ENCODE measurements at regions not wholly inside any gene's neighbourhood (a gene's known extent, or its start where the extent isn't known, plus 50 kb on each side); places are given as distances from the start of the nearest gene placed in this dataset.
"Not testable (repeated sequence)": the region's sequence is repeated elsewhere in the genome, so short reads cannot be mapped to it uniquely, and the experiment has no call there.

GRCh38 chr1:56120021-56120420, 459.3 kb downstream of the PLPP3 start:
- Histone ChIP-seq H3K4me3 (no peak overlapping the region), H3K36me3 (no peaks in the 10 kb centered on the region)
- intact Hi-C loops (cut with DNase I) = no loop called here

GRCh38 chr1:56118676-56119075, 460.7 kb downstream of the PLPP3 start:
- 94 to 98% (median 96%) methylated on average over 4 of the region's 4 CpGs for WGBS, 3 donors
- H3K27me3 ChIP-seq; H3K4me1 ChIP-seq (ENCODE audit: insufficient read depth); H3K27ac ChIP-seq; H3K4me3 ChIP-seq; H3K36me3 ChIP-seq; H3K9me3 ChIP-seq; intact Hi-C loops (cut with DNase I); DNase-seq: not testable (repeated sequence)

More at GRCh38 chr1:56120021-56120420, 459.3 kb downstream of the PLPP3 start:
- WGBS, 3 donors = 75 to 80% (median 77%) methylated on average over 2 of the region's 2 CpGs
- no peak for DNase-seq
- H3K27ac ChIP-seq = no peak overlapping the region
- no peaks in the 10 kb centered on the region for H3K4me1 ChIP-seq (ENCODE audit: insufficient read depth)
- no peaks in the 10 kb centered on the region for H3K9me3 ChIP-seq
- H3K27me3 ChIP-seq = no peaks in the 10 kb centered on the region
- TF ChIP-seq EP300 (IDR thresholded peaks at IDR 0.05) (no peak), CTCF (IDR thresholded peaks at IDR 0.05) (no peak), POLR2A (IDR thresholded peaks at IDR 0.05) (no peak)

- no peaks in the 10 kb centered on the region for H3K27me3 ChIP-seq
- no peak overlapping the region for H3K4me3 ChIP-seq
- WGBS, 3 donors = 94% methylated on average over 3 of the region's 3 CpGs
- DNase-seq = no peak
- TF ChIP-seq POLR2A (IDR thresholded peaks at IDR 0.05) = no peak
- TF ChIP-seq CTCF (IDR thresholded peaks at IDR 0.05) = no peak
- TF ChIP-seq EP300 (IDR thresholded peaks at IDR 0.05) = no peak
- H3K36me3 ChIP-seq = no peaks in the 10 kb centered on the region
- no peaks in the 10 kb centered on the region for H3K4me1 ChIP-seq (ENCODE audit: insufficient read depth)
- H3K27ac ChIP-seq = no peak overlapping the region
- H3K9me3 ChIP-seq = no peaks in the 10 kb centered on the region
- intact Hi-C loops (cut with DNase I) = no loop called here
These were observed 463.7 kb downstream of the PLPP3 start for GRCh38 chr1:56115701-56116100.

- no peaks in the 10 kb centered on the region for H3K27me3 ChIP-seq
- H3K4me3 ChIP-seq = no peak overlapping the region
- H3K4me1 ChIP-seq (ENCODE audit: insufficient read depth) = no peaks in the 10 kb centered on the region
- H3K9me3 ChIP-seq = no peaks in the 10 kb centered on the region
- H3K27ac ChIP-seq = no peak overlapping the region
- TF ChIP-seq CTCF (IDR thresholded peaks at IDR 0.05) = no peak
- no peak for TF ChIP-seq POLR2A (IDR thresholded peaks at IDR 0.05)
- no peak for TF ChIP-seq EP300 (IDR thresholded peaks at IDR 0.05)
- DNase-seq = no peak
- WGBS, 3 donors = 63 to 68% (median 64%) methylated on average over 3 of the region's 3 CpGs
- no peaks in the 10 kb centered on the region for H3K36me3 ChIP-seq
- intact Hi-C loops (cut with DNase I) = no loop called here
These were observed 465.7 kb downstream of the PLPP3 start for GRCh38 chr1:56113679-56114078.

GRCh38 chr1:56107275-56107638, 472.1 kb downstream of the PLPP3 start:
- Histone ChIP-seq H3K36me3 (no peaks in the 10 kb centered on the region), H3K4me1 (ENCODE audit: insufficient read depth) (no peaks in the 10 kb centered on the region), H3K27me3 (no peaks in the 10 kb centered on the region), H3K9me3 (no peaks in the 10 kb centered on the region), H3K27ac (no peak overlapping the region), H3K4me3 (no peak overlapping the region)
- intact Hi-C loops (cut with DNase I) = no loop called here
- DNase-seq = no peak
- no peak for TF ChIP-seq EP300 (IDR thresholded peaks at IDR 0.05)
- no peak for TF ChIP-seq CTCF (IDR thresholded peaks at IDR 0.05)
- TF ChIP-seq POLR2A (IDR thresholded peaks at IDR 0.05) = no peak

Measured in ovary (tissue), 7 donors.